UCSD-AML1 (cell line): ENCODE measurements at regions not wholly inside any gene's neighbourhood (a gene's known extent, or its start where the extent isn't known, plus 50 kb on each side); places are given as distances from the start of the nearest gene placed in this dataset.
"Not testable (repeated sequence)": the region's sequence is repeated elsewhere in the genome, so short reads cannot be mapped to it uniquely, and the experiment has no call there.

ENCODE experiments used
- DNase-seq: peaks from one replicate; lab custom pipeline; 2025; ENCODE audit not compliant: unreplicated experiment; lab: John Stamatoyannopoulos, UW

DNA sequence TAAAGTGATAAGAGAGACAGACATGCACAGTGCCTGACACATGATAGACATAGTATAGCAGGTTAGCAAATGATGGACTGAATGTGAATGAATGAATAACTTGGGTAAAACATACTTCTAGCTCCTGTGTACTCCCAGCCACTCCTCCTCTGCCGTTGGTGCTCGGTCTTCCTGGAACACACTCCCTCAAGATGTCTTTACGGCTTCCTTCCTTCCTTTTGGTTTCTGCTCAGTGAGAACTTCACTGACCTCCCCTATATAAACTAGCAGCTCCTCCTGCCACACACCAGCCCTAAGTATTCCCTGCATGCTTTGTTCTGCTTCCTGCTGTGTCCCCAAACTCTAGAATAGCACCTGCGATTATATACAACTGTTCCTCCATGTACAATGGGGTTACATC lies 50.2 kb downstream of the RAD54L2 start:
- peak; percentile 57 for DNase-seq

DNA sequence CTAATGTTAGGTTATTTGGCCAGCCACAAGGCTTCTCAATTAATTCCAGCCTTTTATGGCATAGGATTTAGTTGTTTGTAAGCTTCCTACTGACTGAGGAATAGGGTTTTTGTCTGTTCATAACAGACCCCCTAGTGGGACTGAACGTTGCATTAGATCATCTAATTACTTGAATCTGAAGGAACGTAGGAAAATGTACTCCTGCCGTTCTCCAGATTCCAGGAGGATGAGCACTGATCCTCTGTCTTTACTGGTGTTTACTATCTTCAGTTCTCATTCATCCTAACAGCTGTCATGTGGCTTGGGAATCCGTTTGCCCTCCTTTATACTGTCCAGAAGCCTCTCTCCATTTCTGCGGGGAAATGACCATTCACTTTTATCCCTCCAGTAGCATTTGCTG lies 52.7 kb downstream of the RAD54L2 start:
- no peak for DNase-seq

DNA sequence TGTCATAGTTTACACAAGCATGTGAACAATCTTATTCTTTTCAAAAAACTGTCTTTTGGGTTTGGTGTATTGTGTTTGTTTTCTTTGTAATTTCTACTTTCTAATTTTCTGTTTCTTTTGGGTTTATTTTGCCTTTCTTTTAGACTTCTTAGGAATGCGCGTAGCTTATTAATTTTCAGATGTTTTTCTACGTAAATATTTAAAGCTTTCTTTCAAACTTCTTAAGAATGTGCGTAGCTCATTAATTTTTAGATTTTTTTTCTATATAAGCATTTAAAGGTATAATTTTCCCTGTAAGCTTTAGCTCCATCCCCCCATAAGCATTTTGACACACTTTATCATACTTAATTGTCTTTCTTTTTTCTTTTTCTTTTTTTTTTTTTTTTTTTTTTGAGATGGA lies 55.2 kb downstream of the RAD54L2 start:
- DNase-seq, result no peak

DNA sequence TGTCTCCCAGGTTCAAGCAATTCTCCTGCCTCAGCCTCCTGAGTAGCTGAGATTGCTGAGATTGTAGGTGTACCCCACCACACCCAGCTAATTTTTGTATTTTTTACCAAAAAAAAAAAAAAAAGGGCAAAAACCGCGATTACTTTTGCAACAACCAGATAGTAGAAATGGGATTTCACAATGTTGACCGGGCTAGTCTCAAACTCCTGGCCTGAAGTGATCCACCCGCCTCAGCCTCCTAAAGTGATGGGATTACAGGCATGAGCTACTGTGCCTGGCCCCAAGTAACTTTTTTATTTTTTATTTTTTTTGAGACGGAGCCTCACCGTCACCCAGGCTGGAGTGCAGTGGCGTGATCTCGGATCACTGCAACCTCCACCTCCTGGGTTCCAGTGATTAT lies 61.1 kb downstream of the RAD54L2 start:
- DNase-seq, result not testable (repeated sequence)

DNA sequence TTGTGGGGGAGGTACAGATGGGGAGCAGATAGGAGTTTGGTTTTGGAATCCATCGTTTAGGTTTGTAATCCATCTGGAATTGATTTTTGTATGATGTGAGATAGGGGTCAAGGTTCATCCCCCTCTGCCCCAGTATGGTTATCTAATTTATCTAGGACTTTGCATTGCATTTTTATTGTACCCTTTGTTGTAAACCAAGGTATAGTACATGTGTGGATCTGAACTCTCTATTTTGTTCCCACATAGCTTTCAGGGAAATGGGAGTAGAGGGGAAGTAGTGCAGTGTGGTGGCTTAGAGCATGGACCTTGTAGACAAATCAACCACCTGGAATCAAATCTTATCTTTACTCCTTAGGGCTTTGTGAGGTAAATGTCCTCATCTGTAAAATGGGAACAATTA lies 65.7 kb downstream of the RAD54L2 start:
- DNase-seq, result no peak

DNA sequence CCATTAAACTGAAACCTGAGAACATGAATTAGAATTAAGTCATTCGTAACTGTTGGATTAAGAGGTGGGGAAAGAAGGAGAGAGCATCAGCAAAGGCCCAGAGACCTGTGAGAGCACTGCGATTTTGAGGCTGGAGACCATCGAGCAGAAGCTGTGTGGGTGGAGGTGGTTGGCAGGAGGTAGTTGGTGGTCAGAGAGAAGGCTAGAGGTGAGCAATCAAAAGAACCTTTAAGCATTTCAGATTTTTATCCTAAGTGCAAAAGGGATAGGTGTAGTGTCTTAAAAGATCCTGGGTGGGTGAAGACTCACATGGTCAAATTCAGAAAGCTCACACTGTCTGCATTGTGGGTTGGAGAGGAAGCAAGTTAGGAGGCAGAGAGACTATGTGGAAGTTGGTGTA lies 65.1 kb upstream of the TEX264 start:
- DNase-seq, result no peak

DNA sequence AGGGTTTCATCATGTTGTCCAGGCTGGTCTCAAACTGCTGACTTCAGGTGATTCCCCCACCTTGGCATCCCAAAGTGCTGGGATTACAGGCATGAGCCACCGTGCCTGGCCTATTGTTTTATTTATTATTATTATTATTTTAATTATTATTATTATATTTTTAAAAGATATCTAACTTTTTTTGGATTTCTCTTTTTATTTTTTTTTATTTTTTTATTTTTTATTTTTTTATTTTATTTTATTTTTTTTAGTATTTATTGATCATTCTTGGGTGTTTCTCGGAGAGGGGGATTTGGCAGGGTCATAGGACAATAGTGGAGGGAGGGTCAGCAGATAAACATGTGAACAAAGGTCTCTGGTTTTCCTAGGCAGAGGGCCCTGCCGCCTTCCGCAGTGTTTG lies 64.2 kb upstream of the TEX264 start:
- not testable (repeated sequence) for DNase-seq

DNA sequence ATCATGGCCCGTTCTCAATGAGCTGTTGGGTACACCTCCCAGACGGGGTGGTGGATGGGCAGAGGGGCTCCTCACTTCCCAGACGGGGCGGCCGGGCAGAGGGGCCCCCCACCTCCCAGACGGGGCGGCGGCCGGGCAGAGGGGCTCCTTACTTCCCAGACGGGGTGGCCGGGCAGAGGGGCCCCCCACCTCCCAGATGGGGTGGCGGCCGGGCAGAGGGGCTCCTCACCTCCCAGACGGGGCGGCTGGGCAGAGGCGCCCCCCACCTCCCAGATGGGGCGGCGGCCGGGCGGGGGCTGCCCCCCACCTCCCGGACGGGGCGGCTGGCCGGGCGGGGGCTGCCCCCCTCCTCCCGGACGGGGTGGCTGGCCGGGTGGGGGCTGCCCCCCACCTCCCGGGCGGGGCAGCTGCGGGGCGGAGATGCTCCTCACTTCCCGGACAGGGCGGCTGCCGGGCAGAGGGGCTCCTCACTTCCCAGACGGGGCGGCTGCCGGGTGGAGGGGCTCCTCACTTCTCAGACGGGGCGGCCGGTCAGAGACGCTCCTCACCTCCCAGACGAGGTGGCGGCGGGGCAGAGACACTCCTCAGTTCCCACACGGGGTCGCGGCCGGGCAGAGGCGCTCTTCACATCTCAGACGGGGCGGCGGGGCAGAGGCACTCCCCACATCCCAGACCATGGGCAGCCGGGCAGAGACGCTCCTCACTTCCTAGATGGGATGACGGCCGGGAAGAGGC lies 63.3 kb upstream of the TEX264 start:
- DNase-seq, result not testable (repeated sequence)

DNA sequence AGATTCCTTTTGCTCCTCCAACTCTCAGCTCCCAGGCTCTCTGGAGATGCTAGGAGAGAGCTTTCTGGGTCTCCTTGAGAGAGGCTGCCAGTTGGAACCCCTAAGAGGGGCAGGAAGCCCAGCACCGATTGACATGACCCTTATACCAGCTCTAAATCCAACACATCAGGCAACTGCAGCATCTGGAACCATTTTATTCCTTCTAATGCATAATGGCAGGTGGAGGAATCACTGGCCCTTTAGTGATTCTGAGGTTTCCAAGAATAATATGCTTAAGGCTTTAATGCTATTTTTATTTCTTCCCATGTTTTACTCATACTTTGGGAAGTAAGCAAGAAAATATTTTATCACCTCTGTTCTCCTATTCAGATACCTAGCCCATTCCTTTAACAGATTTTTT lies 60.3 kb upstream of the TEX264 start:
- no peak for DNase-seq

DNA sequence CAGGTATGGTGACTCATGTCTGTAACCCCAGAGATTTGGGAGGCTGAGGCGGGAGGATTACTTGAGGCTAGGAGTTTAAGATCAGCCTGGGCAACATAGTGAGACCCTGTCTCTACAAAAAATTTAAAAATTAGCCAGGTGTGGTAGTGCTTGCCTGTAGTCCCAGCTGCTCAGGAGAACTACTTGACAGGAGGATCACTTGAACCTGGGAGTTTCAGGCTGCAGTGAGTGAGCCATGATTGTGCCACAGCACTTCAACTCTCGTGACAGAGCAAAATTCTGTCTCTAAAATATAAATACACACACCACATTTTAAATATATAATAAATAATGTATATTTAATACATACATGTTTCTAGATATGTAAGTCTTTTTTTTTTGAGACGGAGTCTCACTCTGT lies 53.5 kb upstream of the TEX264 start:
- no peak for DNase-seq

DNA sequence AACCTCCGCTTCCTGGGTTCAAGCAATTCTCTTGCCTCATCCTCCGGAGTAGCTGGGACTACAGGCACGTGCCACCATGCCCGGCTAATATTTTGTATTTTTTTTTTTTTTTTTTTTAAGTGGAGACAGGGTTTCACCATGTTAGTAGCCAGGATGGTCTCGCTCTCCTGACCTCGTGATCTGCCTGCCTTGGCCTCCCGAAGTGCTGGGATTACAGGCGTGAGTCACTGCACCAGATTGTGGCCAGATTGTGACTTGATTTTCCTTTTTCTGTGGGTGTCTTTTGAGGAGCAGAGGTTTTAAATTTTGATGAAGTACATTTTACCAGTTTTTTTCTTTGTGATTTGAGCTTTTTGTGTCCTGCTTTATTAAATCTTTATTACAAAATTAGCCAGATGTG lies 53.0 kb upstream of the TEX264 start:
- not testable (repeated sequence) for DNase-seq

DNA sequence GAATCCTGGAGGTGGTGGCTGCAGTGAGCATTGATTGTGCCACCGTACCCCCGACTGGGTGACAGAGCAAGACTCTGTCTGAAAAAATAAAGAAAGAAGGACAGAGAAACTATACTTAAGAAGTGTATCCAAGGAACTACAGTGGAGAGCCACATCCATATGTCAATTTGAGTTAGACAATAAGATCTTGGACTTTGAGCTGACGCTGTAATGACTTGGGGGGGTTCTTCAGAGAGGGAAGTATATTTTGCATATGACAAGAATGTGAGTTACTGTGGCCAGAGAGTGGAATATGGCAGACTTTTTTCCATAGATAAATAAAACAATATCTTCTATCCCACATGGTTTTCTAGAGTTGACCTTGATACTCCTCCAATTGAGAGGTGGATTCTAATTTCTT lies 52.6 kb upstream of the TEX264 start:
- no peak for DNase-seq

DNA sequence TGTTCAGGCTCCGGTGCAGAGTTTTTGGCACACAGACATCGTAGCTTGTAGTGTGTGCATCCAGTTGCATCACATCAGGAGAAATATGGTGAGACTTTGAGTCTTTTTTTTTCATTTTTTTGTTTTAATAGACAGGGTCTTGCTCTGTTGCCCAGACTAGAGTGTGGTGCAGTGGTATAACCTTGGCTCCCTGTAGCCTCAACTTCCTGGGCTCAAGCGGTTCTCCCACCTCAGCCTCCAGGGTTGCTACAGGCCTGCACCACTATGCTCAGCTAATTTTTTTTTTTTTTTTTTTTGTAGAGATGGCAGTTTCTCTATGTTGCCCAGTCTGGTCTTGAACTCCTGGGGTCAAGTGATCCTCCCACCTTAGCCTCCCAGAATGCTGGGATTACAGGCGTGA lies 51.1 kb upstream of the TEX264 start:
- DNase-seq, result no peak

DNA sequence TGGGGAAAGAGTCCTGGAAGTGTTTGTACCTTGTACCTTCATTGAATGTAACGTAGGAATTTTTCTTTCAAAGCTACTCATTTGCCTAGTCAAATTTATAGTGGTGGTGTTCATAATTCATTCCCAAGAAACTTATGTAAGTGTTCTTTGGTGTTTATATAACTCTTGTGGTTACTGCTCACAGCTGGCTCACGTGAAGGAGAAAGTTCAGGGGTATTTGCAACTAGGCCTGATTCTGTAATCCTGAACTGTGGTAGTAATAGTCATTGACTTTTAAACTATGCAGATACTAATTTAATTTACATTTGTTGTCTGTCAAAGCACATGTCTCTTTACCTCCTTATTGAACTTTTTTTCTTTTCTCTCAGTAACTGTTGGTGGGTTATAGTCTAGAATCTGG lies 50.5 kb upstream of the TEX264 start:
- no peak for DNase-seq

DNA sequence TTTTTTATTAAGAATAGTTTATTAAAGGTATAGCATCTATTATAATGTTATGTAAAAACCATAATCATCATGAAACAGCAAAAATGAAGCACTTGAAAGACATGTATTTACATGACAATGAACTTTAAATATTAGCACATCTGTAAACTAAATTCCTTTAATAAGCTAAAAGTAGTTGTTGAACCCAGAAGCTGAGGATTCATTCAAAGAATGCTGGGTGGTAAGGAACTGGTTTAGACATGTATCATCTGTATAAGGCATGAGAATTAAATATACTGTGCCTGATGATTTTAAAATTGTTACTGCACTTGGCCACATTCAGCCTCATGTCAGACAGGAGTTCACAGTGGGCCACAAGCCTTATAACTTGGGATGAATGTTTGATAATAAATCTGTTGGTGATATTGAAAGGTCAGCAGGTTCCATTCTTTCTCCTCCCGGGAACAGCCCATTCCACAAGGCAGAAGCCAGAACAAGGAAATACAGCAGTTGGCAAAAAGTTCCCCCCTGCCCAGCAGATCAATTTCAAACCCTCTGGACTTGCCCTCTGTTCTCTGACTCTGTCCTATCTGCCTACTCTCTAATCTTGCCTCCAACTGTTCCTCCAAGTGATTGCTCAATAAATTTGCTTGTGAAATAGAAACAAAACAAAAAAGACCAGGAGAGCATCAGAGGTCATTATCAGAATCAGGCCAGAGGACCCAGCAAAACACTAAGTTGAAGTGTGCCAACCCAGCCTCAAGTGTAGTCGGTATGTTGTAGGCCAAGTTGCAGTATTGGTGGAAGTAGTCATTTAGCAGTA lies 49.8 kb upstream of the TEX264 start:
- DNase-seq, result no peak
